Fibroblast of upper back skin (primary cell): ENCODE measurements at regions not wholly inside any gene's neighbourhood (a gene's known extent, or its start where the extent isn't known, plus 50 kb on each side); places are given as distances from the start of the nearest gene placed in this dataset.
"Not testable (repeated sequence)": the region's sequence is repeated elsewhere in the genome, so short reads cannot be mapped to it uniquely, and the experiment has no call there.

ENCODE experiments used
- DNase-seq: peaks from one replicate; pipeline ENCODE4 v3.0.0-alpha.2; 2013

DNA sequence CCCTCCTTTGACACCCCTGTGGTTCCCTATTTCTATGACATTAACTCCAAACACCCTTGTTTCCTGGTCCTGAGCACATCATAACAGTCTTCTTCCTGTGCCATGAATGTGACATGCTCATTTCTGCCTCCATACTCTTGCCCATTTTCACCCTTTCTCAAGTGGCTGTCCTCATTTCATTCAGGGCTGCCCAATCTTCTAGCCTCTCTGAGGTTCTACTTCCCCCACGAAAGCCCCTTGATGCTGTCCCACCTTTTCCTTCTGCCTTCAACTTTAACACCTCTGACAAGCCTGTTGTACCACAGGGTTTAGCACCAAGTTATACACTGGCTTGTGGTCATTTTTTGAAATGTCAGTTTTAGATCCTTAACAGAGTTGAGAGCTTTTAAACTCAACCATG, 136.2 kb upstream of the BOD1L1 start:
- DNase-seq = no peak

DNA sequence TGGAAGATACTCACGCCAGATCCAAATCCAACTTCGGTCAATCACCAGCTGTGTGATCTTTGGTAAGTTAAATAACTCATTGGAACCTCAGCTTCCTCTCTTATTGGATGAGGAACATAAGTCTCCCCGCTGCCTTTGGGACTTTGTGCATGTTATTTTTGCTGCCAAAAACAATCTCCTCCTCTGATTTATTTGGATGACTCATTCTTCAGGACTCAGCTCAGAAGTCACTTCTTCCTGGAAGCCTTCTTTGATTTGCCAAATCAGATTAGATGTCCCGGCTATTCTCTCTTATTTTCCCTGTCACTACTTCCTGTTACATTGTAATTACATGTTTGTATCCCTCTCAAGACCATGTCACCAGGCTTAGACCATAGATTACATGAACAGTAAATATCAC, 138.0 kb upstream of the BOD1L1 start:
- peak; percentile 2 for DNase-seq

DNA sequence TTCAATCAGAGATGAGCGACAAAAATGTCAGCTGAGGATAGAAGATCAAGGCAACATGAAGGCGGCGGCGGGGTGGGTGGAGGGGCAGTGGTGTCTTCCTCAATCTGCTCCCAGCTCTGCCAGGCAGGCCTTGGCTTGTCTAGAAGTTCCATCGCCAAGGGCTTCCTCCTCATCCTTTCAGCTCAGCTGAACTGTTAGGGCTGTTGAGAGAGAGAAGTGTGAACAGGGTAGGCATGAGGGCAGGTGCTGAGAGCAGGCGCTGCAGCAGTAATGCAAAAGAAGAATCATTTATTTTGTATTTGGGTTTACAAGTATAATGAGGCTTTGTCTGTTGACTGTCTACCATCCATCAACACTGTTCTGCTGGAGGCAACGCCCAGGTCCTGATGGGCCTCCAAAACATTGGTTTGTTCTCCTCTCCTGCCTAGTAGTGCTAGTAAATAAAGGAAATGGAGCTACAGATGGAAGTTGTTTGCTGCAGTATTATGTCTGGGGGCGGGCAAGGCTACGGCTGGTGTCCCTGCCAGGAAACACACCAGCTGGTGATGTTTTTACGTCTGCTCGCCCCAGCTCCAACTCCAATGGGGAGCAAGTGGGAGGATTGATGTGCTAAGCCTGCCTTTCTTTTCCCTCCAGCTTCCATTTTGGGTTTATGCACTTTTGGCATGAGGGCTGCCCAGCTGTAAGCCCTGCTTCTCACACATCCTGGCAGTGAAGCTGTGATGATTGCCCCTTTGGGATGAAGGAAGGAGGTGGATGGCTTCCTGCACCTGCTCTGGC, 139.4 kb upstream of the BOD1L1 start:
- DNase-seq = no peak

DNA sequence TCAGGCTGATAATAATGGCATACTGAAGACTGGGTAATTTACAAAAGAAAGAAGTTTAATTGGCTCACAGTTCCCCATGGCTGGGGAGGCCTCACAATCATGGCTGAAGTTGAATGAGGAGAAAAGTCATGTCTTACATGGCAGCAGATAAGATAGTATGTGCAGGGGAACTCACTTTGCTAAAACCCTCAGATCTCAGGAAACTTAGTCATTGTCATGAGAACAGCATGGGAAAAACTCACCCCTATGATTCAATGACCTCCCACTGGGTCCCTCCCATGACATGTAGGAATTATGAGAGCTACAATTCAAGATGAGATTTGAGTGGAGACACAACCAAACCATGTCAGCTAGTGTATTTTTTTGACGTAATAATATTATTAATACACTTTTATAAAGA, 149.8 kb upstream of the BOD1L1 start:
- DNase-seq = no peak

DNA sequence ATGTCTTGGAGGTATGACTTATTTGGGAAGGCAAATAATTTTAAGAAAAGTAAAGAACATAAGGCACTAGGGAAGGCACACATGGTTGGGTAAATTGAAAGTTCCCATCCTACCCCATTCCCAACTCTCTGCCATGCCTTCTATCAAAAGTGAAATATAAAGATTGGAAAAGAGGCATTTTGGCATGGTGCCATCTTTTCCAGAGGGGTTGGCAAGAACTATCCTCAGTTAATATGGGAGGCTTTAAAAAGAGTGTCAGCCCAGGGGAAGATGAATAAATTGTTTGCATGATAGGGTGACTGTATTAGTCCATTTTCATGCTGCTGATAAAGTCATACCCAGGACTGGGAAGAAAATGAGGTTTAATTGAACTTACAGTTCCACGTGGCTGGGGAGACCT, 150.8 kb upstream of the BOD1L1 start:
- no peak for DNase-seq

DNA sequence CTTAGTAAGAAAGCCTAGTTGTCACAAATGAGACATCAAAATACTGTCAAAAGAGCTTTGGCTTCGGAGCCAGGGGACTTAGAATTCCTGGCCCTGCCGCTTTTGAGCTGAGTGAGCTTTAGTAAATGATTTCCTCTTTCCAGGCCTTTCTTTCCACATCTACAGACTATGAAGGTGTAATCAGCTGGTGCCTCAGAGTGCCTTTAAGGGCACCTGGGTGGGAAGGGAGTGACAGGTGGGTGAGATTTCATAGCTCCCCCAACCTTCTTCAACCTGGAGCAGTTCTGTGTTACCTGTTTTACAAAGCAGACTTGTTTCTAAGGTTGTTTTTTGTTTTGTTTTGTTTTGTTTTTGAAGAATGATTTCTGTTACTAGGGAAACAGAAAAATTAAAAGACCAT, 154.7 kb upstream of the BOD1L1 start:
- no peak for DNase-seq

DNA sequence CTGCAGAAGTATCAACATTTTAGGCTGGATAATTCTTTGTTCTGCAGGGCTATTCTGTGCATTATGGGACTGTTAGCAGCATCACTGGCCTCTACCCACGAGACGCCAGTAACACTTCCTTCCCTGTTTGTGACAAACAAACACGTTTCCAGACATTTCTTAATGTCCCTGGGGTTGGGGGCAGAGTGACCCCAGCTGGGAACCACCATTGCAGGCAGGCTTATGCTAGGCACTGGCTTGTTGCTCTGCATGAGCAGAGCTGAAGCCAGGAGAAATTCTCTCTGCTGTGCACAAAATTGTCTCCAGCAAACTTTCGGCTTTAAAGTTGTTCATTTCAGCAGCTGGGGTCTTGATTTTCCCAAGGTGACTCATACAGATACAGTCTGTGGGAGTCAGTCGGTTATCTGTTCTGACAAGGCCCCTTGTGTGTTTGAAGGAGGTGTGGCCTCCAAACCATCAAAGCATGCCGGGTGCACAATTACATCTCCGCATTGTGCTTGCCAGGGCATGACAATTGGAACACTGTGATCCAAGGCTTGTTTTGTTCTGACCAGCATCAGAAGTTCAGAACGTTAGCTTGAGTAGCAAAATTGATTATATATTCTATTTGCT, 156.4 kb upstream of the BOD1L1 start:
- no peak for DNase-seq

DNA sequence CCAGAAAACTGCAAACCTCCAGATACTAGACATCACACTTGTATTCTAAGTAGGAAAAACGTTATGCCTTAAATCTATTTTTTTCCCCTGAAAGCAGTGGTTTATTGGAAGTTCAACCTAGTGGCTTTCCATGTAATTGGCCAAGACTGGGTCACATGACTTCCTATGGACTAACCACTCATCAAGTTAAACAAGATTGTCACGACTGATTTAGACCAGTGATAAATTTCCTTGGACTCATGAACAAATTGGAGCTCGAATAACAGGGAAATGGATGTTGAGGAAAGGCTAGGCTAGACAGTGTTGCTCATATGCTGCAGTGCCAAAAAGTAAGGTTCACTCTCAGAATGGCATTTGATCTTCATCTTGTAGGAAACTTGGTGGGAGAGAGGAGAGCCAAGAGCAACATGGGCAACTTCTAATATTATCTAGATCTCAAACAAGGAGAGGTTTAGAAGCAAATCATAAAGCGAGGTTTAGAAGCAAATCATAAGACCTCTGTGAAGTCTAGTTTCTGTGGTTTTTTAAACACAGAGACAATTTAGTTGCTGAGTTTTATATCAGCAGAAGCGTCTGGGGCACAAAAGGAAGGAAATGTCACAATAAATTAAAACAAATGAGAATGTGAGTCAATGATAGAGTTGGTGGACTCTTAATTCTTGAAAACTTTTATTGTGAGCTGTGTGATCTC, 165.6 kb upstream of the BOD1L1 start:
- no peak for DNase-seq

DNA sequence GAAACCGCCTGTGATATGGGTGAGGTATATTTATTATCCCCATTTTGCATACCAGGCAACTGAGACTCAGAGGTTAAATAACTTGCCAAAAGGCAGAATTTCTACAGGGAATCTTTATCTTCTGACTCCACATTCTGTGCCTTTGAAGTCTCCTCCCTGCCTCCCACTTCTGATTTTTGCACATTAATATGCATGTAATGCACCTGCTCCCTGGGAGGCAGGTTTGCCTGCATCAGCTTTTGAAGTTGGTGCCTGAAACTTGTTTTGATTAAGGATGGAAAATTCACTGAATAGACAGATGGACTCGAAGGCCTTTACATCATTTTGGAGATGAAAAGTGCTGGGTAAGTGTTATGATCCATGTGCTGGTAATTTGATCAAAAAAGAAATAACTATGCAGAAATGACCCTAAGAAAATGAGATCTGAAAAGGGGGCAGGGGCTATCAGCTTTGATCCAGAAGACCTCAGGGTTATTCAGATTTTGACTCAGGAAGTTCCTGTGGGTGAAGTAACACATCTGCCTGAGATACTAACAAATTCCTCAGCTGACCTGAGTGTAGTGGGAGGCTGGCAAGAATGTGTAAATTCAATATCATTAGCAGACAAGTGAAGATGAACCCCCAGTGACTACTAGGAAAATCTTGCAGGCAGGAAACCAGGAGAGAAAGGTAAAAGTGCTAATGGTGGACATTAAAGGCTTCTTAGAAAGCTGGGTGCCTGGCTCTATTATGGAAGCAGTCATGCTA, 167.5 kb upstream of the BOD1L1 start:
- DNase-seq = no peak

DNA sequence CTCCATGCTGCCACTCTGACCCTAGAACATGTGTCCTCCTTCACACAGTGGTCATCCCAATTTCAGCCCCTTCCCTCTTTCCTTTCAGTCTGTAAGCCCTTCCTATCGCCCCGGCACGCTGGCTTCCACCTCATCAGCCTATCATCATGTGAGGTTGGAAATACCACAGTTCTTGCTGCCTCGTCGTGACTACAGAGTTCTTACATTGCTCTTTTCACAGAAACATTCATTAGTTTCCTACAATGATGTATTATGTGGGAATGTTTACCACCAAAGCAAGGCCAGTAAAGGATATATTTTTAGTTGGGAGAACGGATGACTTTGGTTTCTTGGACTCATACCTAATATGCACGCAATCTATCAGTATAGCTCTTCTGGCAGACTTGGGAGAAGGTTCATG, 169.5 kb upstream of the BOD1L1 start:
- no peak for DNase-seq

DNA sequence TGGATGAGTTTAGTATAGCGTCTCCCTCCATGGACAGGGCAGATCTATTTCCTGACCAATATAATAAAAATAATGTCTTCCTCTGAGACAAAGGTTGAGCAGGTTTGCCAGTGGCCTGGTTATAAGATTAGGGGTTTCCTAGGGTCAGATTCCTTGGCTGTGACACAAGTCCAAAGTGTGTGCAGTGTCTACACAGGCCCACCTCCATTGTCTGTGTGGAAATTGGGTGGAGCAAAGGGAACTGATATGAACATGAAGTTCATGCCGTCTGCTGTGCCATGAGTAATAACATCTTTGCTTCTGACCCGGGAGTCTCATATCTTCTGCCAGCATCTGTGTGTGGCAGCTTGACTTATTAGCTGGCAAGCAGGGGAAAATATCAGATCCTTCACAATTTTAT, 187.7 kb upstream of the BOD1L1 start:
- DNase-seq = no peak

DNA sequence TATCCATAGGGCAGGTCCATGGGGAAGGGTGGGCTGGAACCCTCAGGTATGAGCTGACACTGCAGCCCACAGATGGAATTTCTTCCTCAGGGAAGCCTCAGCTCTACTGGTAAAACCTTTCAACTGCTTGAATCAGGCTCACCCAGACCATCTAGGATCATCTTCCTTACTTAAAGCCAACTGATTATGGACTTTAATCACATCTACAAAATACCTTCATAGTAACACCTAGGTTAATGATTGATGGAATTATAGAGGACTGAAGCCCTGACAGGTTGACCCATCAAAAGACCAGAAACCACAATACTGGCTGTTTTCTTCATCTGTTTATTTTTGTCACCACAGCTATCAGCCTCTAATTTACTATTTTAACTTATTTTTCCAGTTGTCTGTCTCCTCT, 188.9 kb upstream of the BOD1L1 start:
- no peak for DNase-seq

DNA sequence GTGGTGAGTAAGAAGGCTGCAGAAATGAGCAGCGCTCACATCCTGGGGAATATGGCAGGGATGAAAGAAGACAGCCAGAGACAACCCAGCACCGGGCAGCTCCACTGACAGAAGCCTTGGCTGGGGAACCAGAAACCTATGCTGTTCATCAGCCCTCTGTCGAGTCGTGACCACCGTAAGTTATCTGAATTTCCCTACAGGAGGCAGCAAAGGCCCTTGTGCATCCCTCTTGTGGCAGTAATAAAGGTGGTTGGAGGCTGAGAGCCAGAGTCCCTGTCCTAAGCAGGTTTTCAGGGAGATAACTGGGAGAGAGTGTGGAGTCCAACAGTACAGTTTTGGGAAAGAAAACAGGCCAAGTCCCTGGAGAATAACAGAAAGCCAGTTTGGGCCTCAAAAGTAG, 194.0 kb upstream of the BOD1L1 start:
- no peak for DNase-seq

DNA sequence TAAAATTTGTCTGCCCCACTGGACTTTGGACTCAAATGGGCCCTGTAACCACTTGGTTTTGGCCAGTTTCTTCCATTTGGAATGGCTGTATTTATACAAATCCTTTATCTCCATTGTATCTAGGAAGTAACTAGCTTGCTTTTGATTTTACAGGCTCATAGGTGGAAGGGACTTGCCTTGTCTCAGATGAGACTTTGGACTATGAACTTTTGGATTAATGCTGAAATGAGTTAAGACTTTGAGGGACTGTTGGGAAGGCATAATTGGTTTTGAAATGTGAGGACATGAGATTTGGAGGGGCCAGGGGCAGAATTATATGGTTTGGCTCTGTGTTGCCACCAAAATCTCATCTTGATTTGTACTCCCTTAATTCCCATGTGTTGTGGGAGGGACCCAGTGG, 198.3 kb upstream of the BOD1L1 start:
- DNase-seq = not testable (repeated sequence)

DNA sequence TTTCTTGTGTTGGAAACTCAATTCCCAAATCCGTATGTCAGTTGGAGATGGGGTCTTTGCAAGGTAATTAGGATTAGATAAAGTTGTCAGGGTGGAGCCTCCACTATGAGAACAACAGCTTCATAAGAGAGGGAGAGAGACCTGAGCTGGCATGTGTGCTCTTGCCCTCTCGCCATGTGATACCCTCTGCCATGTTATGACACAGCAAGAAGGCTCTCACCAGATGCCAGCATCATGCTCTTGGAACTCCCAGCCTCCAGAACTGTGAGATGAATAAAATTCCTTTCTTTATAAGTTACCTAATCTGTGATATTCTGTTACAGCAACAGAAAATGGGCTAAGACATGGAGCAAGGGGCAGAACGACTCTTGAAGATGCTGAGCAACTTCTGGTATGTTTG, 201.9 kb upstream of the BOD1L1 start:
- DNase-seq = no peak

DNA sequence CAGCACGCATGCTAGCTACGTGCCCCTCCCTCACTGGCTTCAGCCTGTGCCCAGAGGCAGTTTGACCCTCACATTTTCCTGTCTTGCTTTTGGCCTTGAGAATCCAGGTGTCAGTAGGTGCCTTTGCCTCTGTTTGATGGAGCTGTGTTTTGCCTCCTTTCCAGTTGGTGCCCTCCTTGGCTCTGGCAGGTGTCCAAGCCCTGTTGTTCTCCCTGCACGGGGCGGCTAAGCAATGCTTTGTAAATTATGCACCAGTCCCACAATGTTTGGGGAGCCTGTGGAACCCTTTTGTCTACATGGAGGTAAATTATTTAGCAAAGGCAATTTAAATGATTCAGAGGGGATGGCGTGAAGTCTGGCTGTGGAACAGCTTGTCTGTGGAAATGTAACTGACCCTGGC, 202.9 kb upstream of the BOD1L1 start:
- no peak for DNase-seq

DNA sequence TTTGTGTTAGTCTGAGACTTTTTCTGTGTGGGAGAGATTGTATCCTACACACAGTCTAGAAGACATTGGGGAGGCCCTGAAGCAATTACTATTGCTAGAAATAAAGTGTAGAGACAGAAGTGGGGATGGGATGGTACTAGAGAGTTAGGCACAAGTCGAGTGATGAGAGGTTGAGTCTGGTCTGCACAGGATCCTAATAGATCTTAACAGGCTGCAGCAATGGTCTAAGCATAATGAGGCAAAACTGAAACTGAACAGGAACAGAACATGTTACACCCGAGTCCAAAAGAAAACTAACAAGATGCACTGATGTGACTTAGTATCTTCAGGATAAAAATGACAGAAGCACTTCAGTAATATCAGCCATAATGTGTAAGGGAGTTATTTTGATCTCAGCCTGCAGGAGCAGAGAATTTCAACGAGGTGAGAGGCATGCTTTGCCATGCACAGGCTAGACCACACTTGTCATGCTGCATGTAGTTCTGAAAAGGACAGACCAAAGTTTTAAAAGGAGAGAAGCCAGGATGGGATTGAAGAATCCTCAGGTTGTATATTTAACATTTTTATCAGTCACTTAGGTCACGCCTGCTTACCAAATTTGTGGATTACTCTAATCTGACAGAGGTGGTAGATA, 205.8 kb upstream of the BOD1L1 start:
- no peak for DNase-seq

DNA sequence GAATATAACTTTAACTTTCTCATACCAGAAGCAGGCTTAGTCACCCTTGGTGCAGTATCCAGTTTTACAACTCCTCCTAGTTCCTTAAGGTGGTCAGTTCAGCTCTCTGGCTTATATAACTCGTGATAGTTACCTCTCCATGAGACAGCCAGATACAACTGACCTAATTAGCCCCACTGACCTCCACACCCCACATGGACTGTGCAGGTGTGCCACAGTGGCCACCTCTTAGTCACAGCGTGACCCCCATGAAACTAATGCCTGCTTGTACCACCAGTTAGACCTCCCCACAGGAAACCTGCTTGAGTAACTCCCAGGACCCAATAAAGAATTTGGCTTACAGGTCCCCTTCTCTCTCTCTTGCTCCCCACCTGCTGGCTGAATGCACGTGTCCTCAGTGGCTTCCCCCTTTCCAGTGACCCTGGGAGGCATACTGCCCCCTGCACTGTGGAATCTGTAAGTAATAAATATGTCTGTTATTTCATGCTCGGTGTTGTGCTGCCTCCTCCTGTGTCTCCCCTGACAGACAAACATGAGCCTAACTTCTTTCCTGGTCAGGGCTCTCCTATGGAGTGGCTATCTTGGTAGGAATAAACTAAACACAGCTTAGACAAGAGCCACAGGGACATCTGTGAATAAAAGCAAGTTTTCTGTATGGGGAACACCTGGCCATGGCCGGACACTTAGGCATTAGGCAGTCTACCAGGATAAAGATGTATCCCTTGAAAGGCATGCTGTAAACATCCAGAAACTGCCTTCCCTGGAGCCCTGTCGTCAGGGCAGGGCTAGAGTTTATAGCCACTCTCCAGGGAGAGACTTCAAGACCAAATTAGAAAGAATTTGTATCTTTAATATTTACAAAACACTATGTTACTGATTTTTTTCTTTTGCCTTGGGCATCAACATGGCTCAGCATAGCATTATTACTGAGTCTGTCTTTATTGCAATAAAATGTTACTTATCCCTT, 209.7 kb upstream of the BOD1L1 start:
- DNase-seq = no peak

DNA sequence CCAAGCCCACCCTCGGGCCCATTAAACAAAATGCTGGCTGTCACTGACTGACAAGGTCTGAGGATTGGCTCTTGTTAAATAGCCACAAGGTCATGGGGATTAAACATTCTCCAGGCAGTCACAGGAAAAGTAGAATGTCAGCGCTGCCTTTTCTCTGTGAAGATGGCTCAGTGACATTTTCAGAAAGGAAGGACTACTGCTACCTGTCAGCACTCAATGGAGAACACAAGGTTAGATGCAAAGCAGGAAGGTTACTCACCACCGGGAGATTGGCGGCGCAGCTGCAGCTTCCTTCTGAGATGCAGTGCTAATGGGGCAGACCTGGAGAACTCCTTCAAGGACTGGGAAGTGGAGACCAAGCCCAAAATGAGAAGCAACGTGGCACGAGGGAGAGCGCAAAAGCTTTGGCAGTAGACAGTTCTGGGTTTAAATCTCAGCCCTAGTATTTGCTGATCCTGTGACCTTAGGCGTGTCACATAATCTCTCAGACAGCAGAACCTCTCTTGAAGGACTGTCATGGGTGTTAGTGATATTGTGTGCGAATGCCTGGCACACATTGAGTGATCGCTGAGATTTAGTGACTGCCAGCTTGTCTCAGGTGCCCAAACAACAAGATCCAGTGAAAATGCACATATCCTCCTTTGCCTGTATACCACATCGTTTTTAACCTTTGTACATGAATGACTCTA, 213.1 kb upstream of the BOD1L1 start:
- DNase-seq = no peak

DNA sequence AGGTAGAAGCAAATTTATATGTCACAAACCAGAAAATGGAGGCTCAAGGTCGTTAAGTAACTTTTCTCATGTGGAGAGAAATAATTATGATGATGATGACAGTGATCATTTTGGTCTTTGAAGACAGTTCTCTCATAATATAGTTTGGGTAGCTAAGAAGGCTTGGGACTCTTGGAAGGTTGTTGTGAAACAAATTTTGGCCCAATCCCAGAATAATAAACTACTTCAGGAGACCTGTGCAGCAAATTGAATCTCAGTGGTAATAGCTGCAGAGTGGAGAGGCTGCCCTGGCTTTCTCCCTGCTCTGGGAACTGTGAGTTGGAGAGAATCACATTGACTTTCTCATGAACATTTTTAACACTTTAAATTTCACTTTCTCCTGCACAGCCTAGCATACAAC, 217.2 kb upstream of the BOD1L1 start:
- DNase-seq = no peak

DNA sequence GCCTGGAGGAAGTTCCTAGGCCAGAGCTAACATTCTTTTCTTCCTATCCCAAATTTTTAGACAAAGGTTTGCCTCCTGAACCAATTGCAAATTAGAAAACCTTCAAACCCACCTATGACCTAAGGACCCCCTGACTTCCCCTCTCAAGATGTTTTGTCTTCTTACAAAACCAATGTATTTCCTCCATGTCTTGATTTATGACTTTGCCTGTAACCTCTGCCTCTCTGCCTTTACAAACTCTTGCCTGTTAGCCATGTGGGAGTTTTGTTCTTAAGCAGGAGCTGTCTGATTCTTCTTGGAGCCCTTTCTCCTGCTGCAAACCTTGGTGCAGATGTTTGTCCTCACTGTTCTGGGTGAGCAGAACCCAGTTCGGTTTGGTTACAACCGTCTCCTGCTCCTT, 222.3 kb upstream of the BOD1L1 start:
- no peak for DNase-seq
